NCI-H524 (cell line): ENCODE measurements at regions not wholly inside any gene's neighbourhood (a gene's known extent, or its start where the extent isn't known, plus 50 kb on each side); places are given as distances from the start of the nearest gene placed in this dataset.

Source experiments
- DNase-seq, 2 experiments: peaks; one replicate each; lab custom pipeline; 2025; lab: John Stamatoyannopoulos, UW

DNA sequence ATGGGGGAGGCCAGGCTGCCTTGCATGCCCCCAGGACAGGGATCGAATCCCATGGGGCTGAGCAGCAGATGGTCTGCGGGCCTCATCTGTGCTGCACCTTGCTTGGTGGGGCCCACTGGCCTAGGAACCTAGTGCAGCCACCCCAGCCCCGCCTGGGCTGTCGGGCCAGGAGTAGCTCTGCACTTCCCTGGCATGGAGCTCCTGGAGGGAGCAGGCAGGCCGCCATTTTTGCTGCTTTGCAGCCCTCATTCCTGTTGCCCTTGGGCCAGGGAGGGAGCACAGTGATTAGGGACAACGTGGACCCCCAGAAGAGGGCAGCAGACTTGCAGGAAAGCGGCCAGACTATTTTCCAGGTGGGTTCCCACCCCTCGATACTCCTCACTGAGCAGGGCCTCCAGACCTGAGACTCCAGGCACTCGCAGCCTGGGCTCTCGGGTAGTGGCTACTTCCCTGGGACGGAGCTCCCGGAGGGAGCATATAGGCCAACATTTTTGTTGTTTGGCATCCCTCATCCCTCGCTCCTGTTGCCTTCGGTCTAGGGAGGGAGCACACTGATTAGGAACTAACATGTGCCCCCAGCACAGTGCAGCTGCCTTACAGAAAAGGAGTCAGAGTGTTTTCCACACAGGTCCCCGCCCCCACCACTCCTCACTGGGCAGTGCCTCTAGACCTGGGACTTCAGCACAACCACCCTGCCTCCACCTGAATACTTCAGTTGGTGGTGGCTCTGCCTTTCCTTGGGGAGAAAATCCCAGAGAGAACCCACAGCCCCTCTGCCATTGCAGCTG lies 99.5 kb downstream of the MAIP1 start:
- DNase-seq: peak in 1 of 2 experiments; percentile 25

DNA sequence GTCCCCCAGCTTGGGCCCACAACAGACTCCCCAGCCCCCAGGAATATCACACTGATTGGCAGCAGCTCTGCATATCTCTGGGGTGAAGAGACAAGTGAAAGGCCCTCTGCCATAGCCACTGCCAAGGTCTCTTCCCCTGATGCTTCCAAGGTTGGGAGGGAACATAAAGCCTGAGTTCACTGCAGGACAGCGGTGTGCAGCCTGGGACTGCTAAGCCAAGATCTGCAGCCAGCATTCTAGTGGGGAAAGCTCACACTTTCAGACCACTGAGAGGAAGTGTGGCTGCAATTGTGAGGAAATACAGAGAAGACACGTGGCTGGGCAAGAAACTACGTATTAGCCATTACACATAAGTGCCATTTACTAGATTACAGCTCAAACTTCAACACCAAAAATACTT lies 100.7 kb downstream of the MAIP1 start:
- no peak for DNase-seq

DNA sequence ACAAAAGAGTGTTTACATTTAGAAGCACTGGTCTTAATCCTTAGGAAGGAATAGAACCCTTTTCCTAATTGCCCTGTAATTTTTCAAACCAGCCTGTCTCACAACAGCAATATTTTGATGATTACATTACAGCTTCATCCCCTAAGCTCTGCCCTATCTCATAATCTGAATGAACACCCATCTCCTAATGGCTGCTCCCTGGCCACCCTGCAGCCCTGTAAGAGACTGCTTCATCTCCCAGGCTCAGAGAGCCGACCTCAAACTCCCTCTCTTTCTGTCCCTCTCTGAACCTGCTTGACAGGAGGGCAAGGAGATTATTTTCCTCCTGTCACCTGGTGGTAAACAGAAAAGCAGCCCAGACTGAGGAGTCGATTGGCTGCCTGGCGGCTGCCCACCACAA lies 107.8 kb downstream of the MAIP1 start:
- DNase-seq: no peak

DNA sequence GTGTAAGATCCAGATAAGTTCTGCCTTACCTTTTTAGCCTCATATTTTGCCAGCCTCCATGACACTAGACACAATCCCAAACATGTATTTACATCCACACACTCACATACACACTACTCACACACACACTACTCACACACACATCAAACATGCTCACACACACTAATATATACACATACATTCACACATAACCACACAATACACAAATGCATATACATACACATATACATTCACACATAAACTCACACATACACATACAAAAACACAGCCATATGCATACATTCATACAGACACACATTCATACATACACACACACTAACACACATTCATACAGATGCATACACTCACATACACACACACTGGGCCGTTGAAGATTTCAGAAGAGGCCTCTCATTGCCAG lies 109.5 kb downstream of the MAIP1 start:
- no peak for DNase-seq

DNA sequence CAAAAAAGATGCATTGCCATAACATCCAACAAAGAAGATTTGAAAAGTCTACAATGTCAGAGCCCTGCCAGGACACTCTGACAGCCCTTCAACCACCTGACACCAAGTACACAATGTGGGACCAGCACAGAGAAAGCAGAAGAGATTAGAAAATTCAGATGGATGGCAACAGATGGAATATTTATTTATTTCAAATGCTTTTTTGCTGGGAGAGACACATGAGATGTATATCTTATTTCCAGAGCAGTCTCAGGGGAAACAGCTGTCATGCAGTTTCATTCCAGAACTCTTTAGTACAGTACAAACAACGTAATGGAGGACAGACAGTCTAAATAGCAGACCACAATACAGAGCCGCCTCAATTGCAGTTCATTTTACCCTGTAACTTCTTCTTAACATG lies 110.1 kb downstream of the MAIP1 start:
- peak in 1 of 2 experiments; percentile 63 for DNase-seq

DNA sequence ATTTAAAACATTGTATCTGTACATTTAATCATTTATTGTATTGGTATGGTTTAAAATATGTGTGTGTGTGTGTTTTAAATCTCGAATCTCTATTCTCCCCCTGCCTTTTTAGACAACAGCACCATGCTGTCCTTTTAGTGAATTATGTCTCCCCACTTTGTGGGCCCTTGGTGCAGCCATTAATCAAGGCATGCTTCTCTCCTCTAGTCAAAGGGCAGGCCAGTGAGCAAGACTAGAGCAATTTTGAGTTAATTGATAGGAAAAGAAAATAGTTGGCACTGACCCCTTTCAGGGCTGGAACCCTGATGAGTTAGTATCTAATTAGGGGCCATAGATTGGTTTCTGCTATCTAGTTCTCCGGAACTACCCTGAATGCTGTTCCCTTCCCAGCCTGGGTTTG lies 111.0 kb downstream of the MAIP1 start:
- no peak for DNase-seq

DNA sequence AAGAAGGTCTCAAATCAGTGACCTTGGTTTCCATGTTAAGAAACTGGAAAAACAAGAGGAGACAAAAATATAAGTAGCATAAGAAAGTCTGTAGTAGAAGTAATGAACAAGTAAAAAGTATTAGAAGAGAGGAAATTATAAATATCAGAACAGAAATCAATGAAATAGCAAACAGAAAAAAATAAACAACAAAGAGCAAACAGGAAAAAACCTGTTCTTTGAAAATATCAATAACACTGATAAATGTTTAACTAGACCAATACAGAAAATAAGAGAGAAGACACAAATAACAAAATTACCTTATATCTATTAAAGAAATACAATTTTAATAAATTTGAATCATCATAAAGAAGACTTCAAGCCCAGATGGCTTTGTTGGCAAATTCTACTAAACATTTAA lies 113.3 kb downstream of the MAIP1 start:
- DNase-seq: no peak

DNA sequence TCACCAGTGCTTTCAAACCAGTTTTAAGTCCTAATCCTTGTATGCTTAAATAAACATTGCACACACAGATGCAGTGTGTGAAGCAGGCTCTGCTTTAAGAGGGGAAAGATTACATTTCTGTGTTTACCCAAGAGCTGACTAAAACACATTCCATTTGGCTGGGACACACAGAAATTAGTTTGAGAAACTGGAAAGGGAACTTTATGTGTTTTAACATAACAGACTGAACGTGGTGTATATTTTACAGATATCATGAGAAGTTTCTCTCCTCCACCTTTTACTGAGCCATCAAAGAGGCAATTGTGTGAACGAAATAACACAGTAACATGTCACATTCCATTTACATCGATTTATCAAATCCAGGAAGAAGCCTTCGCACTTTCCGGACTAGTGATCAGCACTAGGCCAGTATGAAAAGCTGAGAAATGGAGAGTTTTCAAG lies 121.8 kb downstream of the MAIP1 start:
- DNase-seq: no peak

DNA sequence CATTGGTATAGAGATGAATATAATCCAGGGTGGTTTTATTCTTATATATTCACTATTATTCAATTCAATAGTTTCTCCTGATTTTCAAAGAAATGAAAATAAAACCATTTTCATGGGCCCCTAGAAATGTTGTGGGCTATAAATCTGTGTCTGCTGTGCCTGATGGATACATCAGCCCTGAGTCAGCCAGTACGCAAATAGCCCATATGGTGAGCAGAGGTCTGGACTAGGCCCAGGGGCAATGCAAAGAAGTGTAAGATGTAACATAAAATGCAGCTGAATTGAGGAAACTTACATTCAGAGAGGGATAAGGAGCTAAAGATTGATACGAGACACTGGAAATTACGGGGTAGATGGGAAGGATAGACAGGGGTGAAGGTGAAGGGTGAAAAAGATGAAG lies 122.5 kb downstream of the MAIP1 start:
- DNase-seq: no peak

DNA sequence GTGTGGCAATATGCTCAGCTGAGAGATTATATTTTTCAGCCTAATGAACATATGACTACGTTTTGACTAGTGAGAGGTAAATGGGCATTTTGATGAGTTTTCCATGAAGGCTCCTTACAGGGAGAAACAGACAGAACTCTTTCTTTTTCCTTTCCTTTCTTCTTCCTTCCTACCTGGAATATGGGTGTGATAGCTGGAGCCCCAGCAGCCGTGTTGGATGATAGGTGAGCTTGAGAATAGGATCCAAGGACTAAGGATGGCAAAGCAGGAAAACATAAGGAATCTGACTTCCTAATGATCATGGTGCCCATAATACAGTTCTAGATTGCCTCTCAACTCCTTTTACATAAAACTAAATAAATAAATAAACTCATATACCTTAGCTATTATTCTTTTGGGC lies 124.0 kb downstream of the MAIP1 start:
- DNase-seq: no peak

DNA sequence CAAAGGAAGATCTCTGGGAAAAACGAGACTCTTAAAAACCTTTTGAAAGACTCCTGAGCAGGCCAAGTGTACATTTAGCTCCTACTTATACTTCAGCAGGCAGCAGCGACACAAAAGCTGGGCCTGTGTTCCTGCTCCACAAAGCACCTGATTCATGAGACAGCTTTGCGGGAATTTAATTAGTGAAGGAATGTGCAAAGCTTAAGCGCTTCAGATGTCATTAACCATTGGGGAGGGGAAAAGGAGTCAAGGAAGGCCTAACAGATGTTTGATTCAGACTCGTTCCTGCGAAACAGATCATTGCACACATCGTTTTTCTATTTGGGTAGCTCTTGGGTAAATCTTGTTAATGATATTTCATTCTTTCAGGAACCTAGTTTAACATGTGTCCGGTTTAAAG lies 125.9 kb downstream of the MAIP1 start:
- DNase-seq: peak; percentile 50 to 70

DNA sequence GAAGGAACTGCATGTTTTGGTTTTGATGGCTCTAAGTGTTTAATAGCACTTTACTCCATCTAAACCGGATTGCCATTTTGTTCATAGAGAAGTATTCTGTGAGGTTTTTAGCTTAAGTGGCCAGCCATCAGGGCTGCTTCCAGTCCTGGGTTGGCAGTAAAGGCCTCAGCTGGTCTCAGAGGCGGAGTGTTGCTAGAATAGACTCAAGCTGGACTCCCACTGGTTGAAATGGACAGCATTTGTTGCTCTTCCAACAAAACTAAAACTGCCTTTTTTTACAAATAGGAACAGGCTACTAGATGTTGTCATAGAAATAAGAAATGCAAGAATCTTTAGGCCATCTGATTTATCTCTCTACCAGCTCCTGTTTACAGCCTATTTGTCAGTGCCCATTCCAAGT lies 126.4 kb downstream of the MAIP1 start:
- no peak for DNase-seq

DNA sequence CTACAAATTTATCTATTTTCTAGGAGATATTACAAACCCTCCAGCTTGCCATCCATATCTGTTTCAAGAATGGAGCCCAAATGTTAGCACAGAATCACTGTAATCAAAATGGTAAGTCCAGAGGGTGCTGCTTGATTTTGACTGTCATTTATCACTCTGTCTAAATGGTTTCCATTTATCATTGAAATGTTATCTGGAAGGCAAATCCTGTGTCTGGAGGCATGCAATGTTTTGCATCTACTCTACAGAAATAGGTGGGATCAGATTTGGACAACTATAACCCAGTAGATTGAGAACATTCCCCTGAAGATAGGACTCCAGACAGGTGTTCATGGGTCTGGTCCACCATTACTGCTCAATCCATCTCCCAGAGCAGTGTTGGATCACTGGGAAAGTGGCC lies 128.7 kb downstream of the MAIP1 start:
- no peak for DNase-seq

DNA sequence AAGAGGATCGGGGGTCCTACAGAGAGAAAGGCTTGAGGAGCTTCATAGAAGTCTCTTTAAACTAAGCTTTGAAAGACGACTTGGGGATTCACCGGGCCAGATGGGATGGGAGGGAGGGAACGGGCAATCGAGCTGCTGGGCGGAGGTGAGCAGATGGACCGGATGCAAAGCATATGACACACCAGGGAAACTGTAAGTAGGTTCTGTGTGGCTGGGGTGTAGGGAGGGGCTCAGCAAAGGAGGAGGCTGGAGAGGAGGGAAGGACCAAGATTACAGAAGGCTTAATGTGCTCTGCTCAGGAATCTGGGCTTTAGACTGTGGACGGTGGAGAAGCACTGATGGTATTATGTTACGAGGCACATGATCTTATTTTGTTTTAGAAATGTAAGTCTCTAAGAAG lies 131.5 kb downstream of the MAIP1 start:
- DNase-seq: peak; percentile 92 to 97

DNA sequence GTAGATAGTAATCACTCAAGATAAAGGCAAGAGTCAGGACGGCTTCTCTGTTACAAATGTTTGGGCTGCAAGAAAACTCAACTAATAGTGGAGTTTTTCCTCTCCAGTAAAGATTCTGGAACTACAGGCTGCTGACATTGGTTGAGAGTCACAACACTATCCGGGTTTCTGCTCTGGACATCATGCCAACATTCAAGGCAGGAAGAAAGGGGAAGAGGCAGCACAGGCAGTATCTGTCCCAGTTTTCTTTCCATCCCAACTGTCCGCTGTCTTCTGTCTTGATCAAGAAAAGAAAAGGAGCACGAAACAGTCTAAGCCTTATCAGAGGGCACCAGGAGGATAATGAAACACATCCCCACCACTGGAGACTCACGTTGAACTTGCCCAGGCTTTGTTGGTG lies 132.1 kb downstream of the MAIP1 start:
- DNase-seq: no peak

DNA sequence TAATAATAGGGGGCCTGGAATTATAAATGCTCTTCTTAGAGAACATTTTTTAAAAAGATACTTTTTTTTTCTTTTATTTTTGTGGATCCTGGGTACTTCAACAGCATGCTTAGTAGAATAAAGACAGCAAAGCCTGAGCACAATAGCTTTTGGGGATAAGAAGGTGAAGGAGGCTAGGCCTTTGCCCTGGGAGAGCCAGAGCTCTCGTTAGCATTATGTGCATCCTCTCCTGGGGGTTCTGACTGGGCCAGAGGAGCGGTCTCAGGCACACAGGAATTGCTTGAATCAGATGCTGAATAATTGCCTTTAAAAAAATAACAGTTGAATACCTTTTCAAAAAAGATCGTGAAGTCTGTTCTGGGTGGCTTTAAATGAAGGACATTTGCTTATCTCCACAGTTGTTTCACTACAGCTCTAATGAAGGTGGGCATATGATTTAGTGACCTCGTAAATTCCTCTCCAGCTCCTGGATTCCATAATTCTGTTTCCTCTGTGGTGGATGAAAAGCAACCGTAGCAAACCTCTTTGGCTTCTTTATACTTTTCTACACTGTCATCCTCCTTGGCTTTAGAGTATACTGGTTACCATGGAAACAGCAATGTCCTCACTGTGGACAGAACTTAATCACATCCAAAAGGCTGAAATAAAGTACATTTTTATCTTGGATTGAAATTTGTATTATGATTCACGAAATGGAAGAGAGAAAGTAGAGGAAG lies 133.8 kb downstream of the MAIP1 start:
- DNase-seq: no peak

DNA sequence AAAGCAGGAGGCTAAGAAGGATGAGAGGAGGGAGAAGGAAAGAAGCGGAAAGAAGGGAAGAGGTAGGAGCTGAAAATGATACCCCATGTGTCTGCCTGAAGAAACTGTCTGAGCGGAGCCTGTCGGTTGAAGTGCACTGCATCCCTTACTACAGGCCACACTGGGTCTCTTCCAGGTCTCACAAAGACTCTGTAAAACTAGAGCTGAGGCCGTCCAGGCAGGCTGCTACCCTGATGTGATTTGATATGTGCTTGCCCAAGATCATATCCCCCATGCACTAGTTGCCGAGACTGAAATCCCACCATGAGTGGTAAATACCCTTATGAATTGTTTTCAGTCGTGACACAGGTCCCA lies 134.4 kb downstream of the MAIP1 start:
- no peak for DNase-seq

DNA sequence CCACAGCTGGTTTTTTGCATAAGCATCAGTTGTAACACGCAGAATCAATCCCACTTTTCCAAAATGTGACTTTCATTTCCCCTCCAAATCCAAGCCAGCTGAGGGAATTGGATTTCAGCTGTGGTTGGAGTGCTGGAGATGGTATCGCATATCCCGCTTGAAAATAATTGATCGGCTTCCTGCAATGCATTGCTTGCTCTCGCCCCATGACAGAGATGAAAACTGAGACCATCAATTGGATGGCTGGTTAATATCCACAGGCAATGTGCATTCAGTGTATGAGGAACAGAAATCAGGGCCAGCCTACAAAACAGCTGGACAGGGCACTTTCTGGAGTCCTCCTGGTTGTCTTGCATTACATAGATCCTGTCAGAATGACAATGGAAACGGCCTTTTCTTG lies 135.3 kb downstream of the MAIP1 start:
- DNase-seq: no peak

DNA sequence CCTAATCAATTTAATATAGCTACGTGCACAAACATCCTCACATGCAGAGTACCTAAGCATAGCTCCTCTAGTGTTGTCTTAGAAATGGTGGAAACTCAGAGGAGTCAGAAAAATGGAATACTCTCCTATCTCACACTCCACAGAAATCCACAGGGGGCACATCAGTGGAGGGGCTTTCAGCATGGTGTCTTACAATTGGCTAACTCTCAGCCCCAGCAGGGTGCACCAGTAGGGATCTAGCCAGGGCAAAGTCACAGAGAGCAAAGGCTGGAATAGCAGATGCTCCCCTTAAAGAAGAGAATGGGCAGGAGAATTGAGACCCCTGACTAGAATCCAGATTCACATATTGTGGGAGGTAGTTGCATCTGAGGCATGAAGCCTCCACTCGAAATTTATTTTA lies 135.7 kb downstream of the MAIP1 start:
- no peak for DNase-seq

DNA sequence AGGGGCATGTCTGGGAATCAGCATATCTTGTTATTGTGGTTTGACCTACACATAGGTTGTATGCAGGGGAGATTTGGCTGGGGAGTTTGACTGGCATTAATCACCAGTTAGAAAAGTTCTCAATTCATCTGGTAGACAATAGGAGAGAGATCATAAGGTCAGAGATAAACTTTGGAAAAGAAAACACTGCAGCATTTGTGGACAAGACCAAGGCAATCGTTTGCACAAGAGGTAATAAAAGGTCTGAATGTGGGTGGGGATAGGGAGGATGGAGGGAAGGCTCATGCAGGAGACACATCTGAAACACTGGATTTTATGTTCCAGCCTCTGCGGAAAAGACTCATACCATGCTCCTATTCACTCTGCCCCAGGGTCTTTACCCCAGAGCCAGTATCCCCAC lies 136.9 kb downstream of the MAIP1 start:
- DNase-seq: no peak

DNA sequence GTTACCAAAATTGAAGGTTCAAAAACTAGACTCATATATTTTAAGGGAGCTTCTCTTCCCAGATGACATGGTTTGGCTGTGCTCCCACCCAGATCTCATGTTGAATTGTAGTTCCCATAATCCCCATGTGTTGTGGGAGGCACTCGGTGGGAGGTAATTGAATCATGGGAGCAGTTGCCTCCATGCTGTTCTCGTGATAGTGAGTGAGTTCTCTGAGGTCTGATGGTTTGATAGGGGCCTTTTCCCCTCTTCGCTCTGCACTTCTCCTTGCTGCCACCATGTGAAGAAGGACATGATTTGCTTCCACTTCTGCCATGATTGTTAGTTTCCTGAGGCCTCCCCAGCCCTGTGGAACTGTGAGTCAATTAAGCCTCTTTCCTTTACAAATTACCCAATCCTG lies 140.1 kb downstream of the MAIP1 start:
- DNase-seq: no peak

DNA sequence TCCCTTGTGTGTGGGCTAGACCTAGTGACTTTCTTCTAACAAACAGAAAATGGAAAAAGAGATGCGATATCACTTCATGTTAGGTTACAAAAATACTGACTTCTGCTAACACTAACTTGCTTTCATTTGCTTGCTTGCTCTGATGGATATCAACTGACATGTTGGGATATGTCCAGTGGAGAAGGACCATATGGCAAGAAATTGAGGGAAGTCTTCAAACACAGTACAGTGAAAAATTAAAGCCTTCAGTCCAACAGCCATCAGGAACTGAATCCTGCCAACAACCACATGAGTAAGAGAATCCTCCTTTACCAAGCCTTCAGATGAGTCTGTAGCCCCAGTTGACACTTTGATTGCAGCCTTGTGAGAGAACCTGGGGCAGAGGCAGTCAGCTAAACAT lies 143.9 kb downstream of the MAIP1 start:
- peak in 1 of 2 experiments; percentile 23 for DNase-seq

DNA sequence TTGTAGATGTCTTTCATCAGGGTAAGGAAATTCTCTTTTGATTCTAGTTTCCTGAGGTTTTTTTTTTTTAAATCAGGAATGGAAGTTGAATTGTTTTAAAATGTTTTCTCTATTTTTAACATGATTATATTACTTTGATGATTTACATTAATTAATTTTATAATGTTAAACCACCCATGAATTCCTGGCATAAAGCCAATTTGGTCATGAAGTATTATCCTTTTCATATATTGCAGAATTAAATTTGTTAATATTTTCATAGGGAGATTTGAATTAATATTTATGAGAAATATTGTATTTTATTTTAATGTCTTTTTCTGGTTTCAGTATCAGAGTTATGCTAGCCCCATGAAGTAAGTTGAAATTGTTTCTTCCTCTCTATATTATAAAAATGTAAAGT lies 144.6 kb downstream of the MAIP1 start:
- no peak for DNase-seq

DNA sequence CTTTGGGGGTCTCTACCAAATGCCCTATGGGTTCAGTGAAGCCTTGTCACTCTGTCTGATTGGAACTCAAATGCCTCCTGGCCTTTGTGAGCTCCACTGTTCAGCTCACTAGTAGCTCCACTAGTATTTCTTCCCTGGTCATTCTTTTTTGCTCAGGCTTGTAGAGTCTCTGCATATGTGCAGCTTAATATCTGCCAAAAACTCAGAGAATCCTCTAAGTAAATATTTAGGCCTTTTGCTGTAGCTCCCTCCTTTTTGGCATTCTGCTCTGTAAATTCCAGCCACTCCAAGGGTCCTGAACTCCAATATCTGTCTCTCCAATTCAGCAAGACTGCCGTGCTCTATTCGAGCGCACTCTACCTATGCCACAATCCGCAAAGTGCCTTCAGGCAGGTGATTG lies 146.5 kb downstream of the MAIP1 start:
- no peak for DNase-seq
